ES-I3 (cell line): ENCODE measurements at regions not wholly inside any gene's neighbourhood (a gene's known extent, or its start where the extent isn't known, plus 50 kb on each side); places are given as distances from the start of the nearest gene placed in this dataset.

ENCODE experiments used
- H3K36me3 ChIP-seq: 2 replicates; pipeline ENCODE4 v1.6.1; 2013; ENCODE audit warnings: mild to moderate bottlenecking, low read length, control low read depth, moderate library complexity; ENCODE audit not compliant: insufficient read depth
- H3K4me1 ChIP-seq: 2 replicates; pipeline ENCODE4 v1.6.1; 2013; ENCODE audit warnings: mild to moderate bottlenecking, control low read depth, low read length; ENCODE audit not compliant: insufficient read depth
- H3K9ac ChIP-seq: 2 replicates; pipeline ENCODE4 v1.6.1; 2013; ENCODE audit warnings: low read depth, mild to moderate bottlenecking, low read length, moderate library complexity
- H3K9me3 ChIP-seq: 2 replicates; pipeline ENCODE4 v1.6.1; 2013; ENCODE audit warnings: mild to moderate bottlenecking, low read length, moderate library complexity; ENCODE audit not compliant: control insufficient read depth, insufficient read depth

DNA sequence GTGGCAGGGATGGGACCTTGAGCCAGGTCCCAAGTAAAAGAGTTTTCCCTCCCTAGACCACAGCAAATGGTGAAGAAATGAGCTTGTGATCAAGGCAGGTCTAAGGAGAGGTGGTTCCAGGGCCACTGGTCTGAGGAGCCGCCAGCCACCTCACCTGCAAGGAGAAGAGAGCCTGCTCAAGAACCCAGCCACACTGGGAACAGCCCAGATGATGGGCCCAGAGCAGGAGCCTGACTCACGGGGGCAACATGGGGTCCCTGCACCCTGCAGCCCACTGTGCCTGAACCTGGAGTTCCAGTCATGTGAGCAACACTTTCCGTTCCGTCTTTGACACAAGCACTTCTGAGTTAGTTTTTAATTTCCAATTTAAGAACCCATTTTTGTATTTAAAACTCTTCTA lies 204.5 kb upstream of the CDH4 start:
- no peaks in the 10 kb centered on the region for H3K4me1 ChIP-seq
- no peaks in the 10 kb centered on the region for H3K36me3 ChIP-seq
- no peaks in the 10 kb centered on the region for H3K9me3 ChIP-seq
- H3K9ac ChIP-seq: no peak overlapping the region

DNA sequence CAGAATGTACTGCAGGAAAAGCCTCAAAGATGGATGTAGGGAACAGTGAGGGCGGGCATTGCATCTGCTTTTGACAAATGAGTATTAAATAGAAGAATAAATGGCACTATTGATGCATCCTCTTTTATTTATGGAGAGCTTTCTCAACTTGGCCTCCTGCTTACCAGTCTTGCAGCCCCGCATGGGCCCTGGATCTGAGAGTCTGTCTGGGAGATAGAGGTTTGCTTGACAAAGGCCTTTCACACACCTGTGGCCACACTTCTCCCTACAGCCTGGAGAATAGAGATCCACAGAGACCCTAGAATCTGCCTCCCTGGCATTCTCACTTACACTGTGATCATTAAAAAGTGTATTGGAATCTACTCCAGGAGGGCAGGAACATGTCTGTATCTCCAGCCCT lies 203.8 kb upstream of the CDH4 start:
- Histone ChIP-seq H3K9me3 (no peaks in the 10 kb centered on the region), H3K9ac (no peak overlapping the region), H3K4me1 (no peaks in the 10 kb centered on the region), H3K36me3 (no peaks in the 10 kb centered on the region)

GRCh38 chr20:61049684-61050083 lies 202.4 kb upstream of the CDH4 start:
- no peaks in the 10 kb centered on the region for H3K9me3 ChIP-seq
- no peaks in the 10 kb centered on the region for H3K4me1 ChIP-seq
- H3K9ac ChIP-seq: no peak overlapping the region
- H3K36me3 ChIP-seq: no peaks in the 10 kb centered on the region

DNA sequence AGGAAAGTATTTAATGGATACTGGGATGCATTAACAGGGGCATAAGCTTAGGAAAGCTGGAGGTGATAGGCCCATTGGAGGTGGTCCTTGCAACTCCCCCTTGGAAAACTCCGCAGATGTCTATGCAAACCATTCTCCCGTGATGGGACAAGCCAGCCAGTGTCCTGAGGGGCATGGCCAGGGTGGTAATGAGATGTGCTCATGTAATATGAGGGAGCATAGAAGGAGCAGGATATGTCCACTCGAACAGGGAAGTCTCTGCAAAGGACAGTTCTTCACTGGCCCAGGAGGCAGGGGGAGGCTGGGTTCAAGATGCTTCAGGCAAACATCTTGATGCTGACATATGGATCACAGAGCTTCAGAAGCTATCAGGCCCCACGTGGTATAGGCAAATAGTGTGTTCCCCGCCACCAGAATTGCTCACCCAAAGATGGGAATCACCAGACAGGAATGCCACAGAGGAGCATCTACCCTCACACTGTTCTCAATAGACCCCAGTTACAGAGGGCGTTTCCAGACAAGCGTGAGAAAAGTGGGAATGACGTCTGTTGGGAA lies 201.6 kb upstream of the CDH4 start:
- H3K9ac ChIP-seq: no peak overlapping the region
- no peaks in the 10 kb centered on the region for H3K36me3 ChIP-seq
- H3K9me3 ChIP-seq: no peaks in the 10 kb centered on the region
- no peaks in the 10 kb centered on the region for H3K4me1 ChIP-seq

DNA sequence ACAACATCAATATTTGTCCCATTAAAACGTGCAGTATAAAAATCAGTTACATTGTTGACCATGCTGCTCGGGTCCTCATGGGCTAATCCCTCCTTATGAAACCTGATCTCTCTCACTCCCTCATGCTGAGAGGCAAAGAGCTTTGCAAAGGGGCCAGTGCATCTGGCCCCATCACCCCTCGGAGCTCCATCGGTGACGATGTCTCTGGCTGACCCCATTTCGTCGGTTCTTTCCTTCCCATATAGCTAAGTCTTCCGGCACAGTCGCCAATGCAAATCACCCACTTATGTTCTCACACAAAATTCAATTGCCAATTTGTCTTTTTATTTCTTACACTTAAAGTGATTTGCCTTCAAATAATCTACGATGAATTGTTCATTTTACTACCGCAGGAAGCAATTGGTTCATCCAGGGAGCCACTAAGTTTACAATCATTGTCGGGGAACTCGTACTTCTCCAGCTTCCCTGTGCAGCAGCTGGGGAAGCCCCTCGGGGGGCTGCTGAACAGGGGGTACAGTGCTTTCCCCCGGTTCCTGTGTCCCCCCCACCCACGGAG lies 199.8 kb upstream of the CDH4 start:
- no peak overlapping the region for H3K9ac ChIP-seq
- no peaks in the 10 kb centered on the region for H3K9me3 ChIP-seq
- no peaks in the 10 kb centered on the region for H3K4me1 ChIP-seq
- no peaks in the 10 kb centered on the region for H3K36me3 ChIP-seq

GRCh38 chr20:61052776-61053442 lies 199.2 kb upstream of the CDH4 start:
- Histone ChIP-seq H3K9me3 (no peaks in the 10 kb centered on the region), H3K36me3 (no peaks in the 10 kb centered on the region), H3K9ac (no peak overlapping the region), H3K4me1 (no peaks in the 10 kb centered on the region)

DNA sequence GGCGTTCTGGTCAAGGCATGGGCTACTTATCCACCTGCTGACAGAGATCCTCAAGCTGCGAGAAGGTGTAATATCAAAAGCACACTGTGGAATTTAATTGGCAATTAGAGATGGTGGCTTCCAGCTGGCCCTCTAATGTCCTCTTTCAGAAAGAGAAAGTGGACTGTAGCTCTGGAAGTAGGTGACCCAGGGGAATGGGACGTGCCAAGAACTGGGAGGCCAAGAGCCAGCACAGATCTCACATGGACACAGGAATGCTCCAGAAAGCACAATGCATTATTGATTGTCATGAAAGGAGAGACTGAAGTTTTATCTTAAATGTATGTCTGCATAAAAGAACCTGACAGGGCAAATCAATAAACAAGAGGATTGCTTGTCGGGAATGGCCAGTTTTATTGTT lies 198.6 kb upstream of the CDH4 start:
- no peaks in the 10 kb centered on the region for H3K36me3 ChIP-seq
- H3K4me1 ChIP-seq: no peaks in the 10 kb centered on the region

DNA sequence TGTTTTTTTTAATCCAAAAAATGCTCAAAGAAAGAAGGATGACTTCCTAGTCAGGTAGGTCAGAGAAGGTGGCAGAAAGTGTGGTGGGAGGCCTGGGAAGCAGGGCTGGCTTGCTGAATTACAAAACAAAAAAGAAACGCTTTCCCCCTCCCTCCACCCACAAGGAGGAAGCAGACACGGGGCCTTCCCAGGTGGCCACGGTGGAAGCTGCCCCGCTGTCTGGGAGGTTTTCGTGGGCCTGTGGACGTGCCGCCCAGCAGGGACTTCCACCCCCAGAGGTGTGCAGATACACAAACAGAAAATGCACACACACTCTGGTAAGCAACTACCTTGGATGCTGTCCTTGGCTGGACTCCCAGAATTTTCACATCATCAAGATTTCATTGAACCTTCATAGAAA lies 198.2 kb upstream of the CDH4 start:
- Histone ChIP-seq H3K9ac (no peak overlapping the region), H3K36me3 (no peaks in the 10 kb centered on the region), H3K4me1 (no peaks in the 10 kb centered on the region), H3K9me3 (no peaks in the 10 kb centered on the region)

More for the DNA sequence above, 198.6 kb upstream of the CDH4 start:
- no peak overlapping the region for H3K9ac ChIP-seq
- H3K9me3 ChIP-seq: no peaks in the 10 kb centered on the region

GRCh38 chr20:61054411-61054810 lies 197.7 kb upstream of the CDH4 start:
- H3K36me3 ChIP-seq: no peaks in the 10 kb centered on the region

GRCh38 chr20:61055180-61056010 lies 196.7 kb upstream of the CDH4 start:
- H3K9ac ChIP-seq: no peak overlapping the region
- H3K36me3 ChIP-seq: no peaks in the 10 kb centered on the region
- no peaks in the 10 kb centered on the region for H3K4me1 ChIP-seq
- no peaks in the 10 kb centered on the region for H3K9me3 ChIP-seq

More at GRCh38 chr20:61054411-61054810, 197.7 kb upstream of the CDH4 start:
- H3K9ac ChIP-seq: no peak overlapping the region
- no peaks in the 10 kb centered on the region for H3K4me1 ChIP-seq
- no peaks in the 10 kb centered on the region for H3K9me3 ChIP-seq

GRCh38 chr20:61056116-61056515 lies 195.9 kb upstream of the CDH4 start:
- H3K4me1 ChIP-seq: no peaks in the 10 kb centered on the region
- no peaks in the 10 kb centered on the region for H3K36me3 ChIP-seq
- no peaks in the 10 kb centered on the region for H3K9me3 ChIP-seq
- H3K9ac ChIP-seq: no peak overlapping the region

- Histone ChIP-seq H3K4me1 (no peaks in the 10 kb centered on the region), H3K36me3 (no peaks in the 10 kb centered on the region), H3K9me3 (no peaks in the 10 kb centered on the region), H3K9ac (no peak overlapping the region)
Measured at GRCh38 chr20:61056627-61057442, 195.2 kb upstream of the CDH4 start.

GRCh38 chr20:61057443-61058121 lies 194.5 kb upstream of the CDH4 start:
- no peaks in the 10 kb centered on the region for H3K9me3 ChIP-seq
- no peaks in the 10 kb centered on the region for H3K36me3 ChIP-seq
- H3K4me1 ChIP-seq: no peaks in the 10 kb centered on the region
- no peak overlapping the region for H3K9ac ChIP-seq

DNA sequence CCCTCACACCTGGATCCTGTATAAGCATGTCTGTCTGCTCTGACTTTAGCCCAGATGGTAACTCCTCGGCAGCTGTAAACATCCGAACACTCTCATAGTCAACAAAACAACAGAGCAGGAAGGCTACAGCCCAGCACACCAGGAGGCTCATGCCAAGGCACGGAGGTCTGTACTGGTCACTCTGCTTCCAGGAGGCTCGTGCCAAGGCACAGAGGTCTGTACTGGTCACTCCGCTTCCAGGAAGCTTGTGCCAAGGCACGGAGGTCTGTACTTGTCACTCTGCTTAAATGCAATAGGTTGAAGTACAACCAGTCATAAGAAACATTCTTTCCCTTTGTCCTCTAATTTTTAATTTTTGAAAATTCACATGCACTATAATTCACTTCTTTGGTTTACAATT lies 190.1 kb upstream of the CDH4 start:
- Histone ChIP-seq H3K4me1 (no peaks in the 10 kb centered on the region), H3K9ac (no peak overlapping the region), H3K36me3 (no peaks in the 10 kb centered on the region), H3K9me3 (no peaks in the 10 kb centered on the region)
